Astrocyte of the cerebellum (primary cell): ENCODE measurements at regions not wholly inside any gene's neighbourhood (a gene's known extent, or its start where the extent isn't known, plus 50 kb on each side); places are given as distances from the start of the nearest gene placed in this dataset.

Experiments
- DNase-seq: peaks from one replicate; pipeline ENCODE4 v3.0.0-alpha.2; 2011; ENCODE audit warnings: low read depth
- H3K4me3 ChIP-seq: 2 replicates; pipeline ENCODE4 v1.5.1; 2011; ENCODE audit warnings: mild to moderate bottlenecking, low read depth, low read length, moderate library complexity
- in situ Hi-C: cut with HindIII; loops from 2 replicates; pipeline ENCODE4 v1.10.0; 2017; ENCODE audit warnings: low sequenced_read_pairs
- TF ChIP-seq, protein P1 (sequence below): IDR thresholded peaks from 2 replicates; pipeline ENCODE4 v1.5.1; 2012; ENCODE audit warnings: low read length, low read depth, moderate library complexity, mild to moderate bottlenecking; ENCODE audit errors: missing control alignments

DNA sequence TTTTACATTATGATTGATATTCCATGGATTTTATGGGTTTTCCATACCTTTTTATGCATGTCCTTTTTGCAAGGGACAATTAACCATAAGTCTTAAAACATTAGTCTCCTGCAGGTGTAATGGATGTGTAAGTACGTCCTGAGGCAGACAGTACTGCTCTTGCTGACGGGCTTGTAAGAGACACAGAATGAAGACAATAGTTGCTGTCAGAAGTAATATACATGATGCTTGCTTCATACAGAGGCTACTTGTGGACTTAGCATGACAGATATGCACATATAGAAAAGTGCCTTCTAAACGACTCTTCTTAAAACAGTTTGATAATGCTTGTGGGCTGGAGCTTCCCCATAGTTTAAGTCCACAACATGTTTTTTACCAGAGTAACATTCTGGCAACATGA is 182.7 kb downstream of the SPATA31D1 start:
- TF ChIP-seq, protein P1, sequence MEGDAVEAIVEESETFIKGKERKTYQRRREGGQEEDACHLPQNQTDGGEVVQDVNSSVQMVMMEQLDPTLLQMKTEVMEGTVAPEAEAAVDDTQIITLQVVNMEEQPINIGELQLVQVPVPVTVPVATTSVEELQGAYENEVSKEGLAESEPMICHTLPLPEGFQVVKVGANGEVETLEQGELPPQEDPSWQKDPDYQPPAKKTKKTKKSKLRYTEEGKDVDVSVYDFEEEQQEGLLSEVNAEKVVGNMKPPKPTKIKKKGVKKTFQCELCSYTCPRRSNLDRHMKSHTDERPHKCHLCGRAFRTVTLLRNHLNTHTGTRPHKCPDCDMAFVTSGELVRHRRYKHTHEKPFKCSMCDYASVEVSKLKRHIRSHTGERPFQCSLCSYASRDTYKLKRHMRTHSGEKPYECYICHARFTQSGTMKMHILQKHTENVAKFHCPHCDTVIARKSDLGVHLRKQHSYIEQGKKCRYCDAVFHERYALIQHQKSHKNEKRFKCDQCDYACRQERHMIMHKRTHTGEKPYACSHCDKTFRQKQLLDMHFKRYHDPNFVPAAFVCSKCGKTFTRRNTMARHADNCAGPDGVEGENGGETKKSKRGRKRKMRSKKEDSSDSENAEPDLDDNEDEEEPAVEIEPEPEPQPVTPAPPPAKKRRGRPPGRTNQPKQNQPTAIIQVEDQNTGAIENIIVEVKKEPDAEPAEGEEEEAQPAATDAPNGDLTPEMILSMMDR = no peak
- H3K4me3 ChIP-seq = no peak overlapping the region
- in situ Hi-C loops = no loop called here
- DNase-seq = no peak

DNA sequence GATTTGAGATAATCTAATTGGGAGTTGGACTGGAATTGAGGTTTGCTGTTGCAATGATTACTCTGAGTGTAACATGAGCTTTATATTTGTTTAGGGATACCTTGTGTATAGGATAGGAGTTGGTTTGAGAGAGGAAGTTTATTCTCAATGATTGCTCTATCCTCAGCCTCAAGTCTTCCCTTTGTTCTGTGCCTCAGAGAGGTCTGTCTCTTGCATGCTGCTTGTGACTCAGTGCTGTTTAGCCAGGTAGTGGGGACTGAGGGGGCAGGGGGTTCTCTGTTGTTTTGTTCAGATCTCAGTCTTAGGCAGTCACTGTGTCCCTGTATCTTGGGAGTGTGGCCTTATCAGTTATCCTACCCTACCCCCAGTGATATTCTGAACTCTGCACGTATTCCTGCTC is 192.1 kb downstream of the SPATA31D1 start:
- TF ChIP-seq, protein P1 = no peak
- in situ Hi-C loops = no loop called here
- no peak overlapping the region for H3K4me3 ChIP-seq
- DNase-seq = no peak

DNA sequence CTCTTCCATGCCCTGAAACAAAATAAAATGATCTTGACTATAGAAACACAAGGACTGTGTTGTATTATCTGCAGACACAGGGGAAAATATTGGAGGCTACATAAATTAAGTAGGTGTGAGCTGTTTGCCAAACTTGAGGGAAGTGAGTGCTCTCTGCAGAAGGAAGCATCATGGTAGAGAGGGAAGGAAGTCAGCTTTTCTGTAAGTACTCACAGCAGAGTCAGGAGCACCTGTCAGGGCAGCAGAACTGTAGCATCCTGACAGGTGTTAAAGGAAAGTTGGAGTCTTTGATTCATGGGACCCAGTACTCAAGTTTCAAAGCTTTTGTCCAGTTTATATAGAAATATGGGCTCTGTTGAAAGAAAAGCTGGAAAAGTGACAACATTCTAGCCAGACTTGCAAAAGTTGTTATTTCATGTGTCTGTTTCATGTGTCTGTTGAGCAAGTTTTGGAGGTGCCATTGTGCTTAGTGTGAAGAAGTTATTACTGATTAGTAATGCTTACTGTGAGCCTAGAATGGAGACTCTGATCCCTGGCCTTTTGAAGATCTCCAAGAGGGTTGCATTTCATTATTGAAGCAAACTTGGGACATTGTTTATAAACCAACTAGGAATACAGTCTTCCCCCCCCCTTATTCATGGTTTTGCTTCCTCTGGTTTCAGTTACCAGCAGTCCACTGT is 194.7 kb downstream of the SPATA31D1 start:
- DNase-seq = no peak
- no peak overlapping the region for H3K4me3 ChIP-seq
- TF ChIP-seq, protein P1 = no peak
- in situ Hi-C loops = no loop called here

DNA sequence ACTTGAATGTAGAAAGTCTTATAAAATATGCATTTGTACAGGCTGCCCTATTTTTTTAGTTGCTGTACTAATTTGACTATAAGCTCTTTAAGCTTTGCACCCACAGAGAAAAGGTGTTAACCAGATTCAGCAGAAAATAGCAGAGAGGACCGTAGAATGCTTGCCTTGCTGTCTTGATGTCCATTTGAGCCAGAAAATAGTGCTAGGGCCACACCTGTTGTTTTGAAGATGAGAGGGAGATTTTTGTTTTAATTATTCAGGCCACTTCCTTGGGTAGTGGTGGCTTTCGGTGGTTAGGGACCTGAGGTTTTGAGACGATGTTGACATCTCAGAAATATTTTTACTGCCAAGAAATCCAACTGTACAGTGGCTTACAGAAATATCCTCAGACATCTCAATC is 196.0 kb downstream of the SPATA31D1 start:
- H3K4me3 ChIP-seq = no peak overlapping the region
- in situ Hi-C loops = no loop called here
- DNase-seq = no peak
- TF ChIP-seq, protein P1 = no peak

DNA sequence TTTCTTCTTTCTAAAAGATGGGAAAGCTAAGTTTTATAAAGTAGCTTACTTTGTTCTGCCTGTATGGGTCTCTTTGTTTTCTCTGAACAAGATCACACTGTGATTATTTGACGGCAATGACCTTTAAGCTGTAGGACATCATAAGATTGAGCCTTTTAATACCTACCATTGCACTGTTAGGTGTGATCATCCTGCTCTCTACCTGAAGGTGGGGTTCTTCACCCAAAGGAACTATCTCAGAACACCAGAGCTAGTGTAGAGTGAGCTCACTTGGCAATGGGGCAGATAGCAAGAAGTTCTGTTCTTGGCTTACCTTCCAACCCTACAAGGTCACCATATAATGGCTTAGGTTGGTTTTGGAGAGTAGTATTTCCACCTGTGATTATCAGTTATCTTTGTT is 200.2 kb downstream of the SPATA31D1 start:
- TF ChIP-seq, protein P1 = no peak
- no peak for DNase-seq
- H3K4me3 ChIP-seq = no peak overlapping the region
- in situ Hi-C loops = no loop called here

DNA sequence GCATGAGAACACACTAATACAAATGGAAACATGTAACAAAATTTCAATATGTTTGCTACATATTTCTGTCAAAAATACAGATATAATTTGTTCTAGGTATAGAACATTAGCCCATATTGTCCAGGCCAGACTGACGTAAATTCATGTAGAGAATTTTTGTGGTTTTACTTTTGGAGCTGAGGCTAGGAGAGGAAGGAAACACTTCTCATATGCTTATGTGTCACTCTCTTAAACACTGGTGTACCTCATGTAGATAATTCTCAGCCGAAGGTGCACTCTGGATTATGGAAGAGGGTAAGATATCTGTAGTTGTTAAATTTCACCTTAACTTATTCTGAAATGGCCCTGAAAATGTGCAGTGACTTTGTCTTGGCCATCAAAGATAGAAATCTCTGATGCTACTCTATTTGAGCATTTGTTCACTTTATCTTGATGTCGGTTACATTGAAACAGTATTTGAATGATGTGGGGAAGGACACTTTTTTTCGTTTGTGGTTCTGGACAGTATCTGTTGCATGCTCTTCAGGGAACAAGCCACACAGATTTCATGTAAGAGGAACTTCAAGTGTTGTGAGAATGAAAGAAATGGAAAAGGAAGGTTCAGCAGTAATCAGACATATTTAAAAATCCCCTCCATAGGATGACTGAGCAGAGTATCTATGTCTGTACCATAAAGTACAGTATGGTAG is 202.7 kb downstream of the SPATA31D1 start:
- TF ChIP-seq, protein P1 = no peak
- in situ Hi-C loops = no loop called here
- DNase-seq = no peak
- no peak overlapping the region for H3K4me3 ChIP-seq
